ENCODE measurements at regions not wholly inside any gene's neighbourhood (a gene's known extent, or its start where the extent isn't known, plus 50 kb on each side); places are given as distances from the start of the nearest gene placed in this dataset.

DNA sequence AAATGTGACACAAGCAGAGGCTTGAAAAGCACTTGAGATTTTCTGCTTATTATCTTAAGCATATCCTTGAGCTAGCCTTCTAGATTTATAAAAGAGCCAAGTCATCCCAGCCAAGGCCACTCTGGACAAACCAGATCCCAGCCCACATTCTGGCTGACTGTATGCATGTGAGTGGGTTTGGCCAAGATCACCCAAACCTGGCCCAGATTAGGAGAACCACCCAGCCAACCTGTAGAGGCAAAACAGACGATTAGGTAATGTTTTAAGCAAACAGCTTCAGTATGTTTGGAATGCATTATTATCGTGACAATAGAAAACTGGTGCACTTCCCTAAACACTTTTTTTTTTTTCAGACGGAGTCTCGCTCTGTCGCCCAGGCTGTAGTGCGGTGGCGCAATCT is 151.9 kb downstream of the SPATA31D1 start:
- Histone ChIP-seq H3K27ac (no peak overlapping the region), H3K4me1 (no peaks in the 10 kb centered on the region), H3K9me3 (no peaks in the 10 kb centered on the region), H3K36me3 (ENCODE audit: insufficient read depth in 1 of 2, low read depth in 1 of 2) (no peaks in the 10 kb centered on the region), H3K27me3 (ENCODE audit: insufficient read depth in 3 of 3, low read length in 2 of 3) (no peaks in the 10 kb centered on the region), H3K4me3 (no peak overlapping the region)
- ATAC-seq = no peak
- 82 to 95% (median 87%) methylated on average over 7 of the region's 7 CpGs for WGBS, 3 donors
- TF ChIP-seq, protein P1, sequence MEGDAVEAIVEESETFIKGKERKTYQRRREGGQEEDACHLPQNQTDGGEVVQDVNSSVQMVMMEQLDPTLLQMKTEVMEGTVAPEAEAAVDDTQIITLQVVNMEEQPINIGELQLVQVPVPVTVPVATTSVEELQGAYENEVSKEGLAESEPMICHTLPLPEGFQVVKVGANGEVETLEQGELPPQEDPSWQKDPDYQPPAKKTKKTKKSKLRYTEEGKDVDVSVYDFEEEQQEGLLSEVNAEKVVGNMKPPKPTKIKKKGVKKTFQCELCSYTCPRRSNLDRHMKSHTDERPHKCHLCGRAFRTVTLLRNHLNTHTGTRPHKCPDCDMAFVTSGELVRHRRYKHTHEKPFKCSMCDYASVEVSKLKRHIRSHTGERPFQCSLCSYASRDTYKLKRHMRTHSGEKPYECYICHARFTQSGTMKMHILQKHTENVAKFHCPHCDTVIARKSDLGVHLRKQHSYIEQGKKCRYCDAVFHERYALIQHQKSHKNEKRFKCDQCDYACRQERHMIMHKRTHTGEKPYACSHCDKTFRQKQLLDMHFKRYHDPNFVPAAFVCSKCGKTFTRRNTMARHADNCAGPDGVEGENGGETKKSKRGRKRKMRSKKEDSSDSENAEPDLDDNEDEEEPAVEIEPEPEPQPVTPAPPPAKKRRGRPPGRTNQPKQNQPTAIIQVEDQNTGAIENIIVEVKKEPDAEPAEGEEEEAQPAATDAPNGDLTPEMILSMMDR (IDR thresholded peaks at IDR 0.05) = no peak
- intact Hi-C loops (cut with DNase I) = no loop called here
- no peak for DNase-seq

DNA sequence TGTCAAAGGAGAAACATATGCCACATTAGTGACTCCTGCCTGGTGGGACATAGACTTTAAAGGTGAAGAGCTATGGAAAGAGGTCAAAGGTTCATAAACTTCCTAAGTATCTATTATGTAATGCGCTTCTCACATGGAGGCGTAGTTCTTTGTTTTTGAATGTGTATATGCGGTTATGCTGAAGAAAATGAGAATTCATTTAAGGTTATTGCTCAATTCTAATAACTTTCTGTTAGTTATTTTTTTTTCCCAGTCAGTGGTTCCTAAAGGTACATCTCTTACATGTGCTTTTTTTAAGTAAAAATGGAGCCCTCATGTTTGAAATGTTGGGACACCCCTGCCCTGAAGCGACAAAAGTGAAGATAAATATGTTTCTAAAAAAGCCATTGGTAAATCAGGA is 156.2 kb downstream of the SPATA31D1 start:
- Histone ChIP-seq H3K9me3 (no peaks in the 10 kb centered on the region), H3K4me1 (peaks cover 4% of the 10 kb centered on the region), H3K36me3 (ENCODE audit: insufficient read depth in 1 of 2, low read depth in 1 of 2) (no peaks in the 10 kb centered on the region), H3K4me3 (no peak overlapping the region), H3K27ac (no peak overlapping the region), H3K27me3 (ENCODE audit: insufficient read depth in 3 of 3, low read length in 2 of 3) (peaks cover 0 to 3% (median 0%) of the 10 kb centered on the region in 3 donors)
- no peak for ATAC-seq
- no peak for DNase-seq
- intact Hi-C loops (cut with DNase I) = no loop called here
- 98 to 99% (median 98%) methylated on average over 4 of the region's 4 CpGs for WGBS, 3 donors
- TF ChIP-seq, protein P1 (IDR thresholded peaks at IDR 0.05) = no peak

DNA sequence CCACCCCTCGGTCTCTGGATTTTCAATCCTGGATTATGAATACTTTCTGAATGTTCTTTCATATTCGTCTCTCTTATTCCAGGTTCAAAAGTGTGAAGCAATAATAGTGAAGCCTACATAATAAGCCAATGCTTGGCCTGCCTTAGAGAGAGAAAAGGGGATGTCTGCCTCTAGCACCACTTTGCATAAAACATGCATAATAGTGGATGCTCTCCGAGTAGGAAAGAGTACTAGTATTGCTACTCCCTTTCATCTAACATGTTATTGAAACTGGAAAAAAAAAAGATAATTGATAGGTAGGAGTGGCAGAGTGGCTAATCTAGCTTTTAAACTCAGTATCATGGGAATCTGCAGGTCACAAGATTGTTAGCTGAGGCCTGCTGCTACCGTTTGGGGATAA is 158.1 kb downstream of the SPATA31D1 start:
- Histone ChIP-seq H3K27me3 (ENCODE audit: insufficient read depth in 3 of 3, low read length in 2 of 3) (peaks cover 0 to 3% (median 0%) of the 10 kb centered on the region in 3 donors), H3K9me3 (no peaks in the 10 kb centered on the region), H3K4me3 (no peak overlapping the region), H3K27ac (no peak overlapping the region), H3K4me1 (peaks cover 4% of the 10 kb centered on the region), H3K36me3 (ENCODE audit: insufficient read depth in 1 of 2, low read depth in 1 of 2) (no peaks in the 10 kb centered on the region)
- DNase-seq = no peak
- WGBS, 3 donors = 88 to 90% (median 89%) methylated on average over 4 of the region's 4 CpGs
- ATAC-seq = no peak
- TF ChIP-seq, protein P1 (IDR thresholded peaks at IDR 0.05) = no peak
- intact Hi-C loops (cut with DNase I) = no loop called here

DNA sequence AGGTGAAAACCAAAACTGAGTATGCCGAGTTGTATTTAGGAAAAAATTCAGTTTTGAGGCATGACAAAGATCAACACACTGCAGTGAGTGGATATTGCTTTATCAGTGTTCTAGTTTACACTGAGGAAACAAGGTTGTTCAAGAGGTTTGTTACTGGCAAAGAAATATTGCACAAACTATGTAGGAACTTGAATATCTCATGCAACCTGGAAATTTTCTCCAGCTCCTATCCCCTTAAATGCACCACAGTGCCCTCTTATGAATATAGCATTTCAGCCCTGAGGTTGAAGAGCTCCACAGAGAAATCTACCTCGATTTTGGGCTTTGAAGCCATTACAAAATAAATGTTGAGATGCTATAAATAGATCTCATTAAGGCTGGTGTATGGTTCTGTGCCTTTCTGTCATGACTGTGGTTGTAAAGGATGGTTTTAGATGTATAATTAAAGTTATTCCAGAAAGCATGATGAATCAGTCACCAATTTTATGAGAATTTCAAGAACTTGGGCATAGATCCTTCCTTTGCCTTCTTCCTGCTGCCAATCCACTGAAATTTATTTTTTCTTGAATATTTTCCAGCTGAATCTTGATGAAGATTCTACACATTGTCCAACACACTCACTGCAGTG is 159.3 kb downstream of the SPATA31D1 start:
- Histone ChIP-seq H3K4me1 (peaks cover 4% of the 10 kb centered on the region), H3K9me3 (no peaks in the 10 kb centered on the region), H3K27ac (no peak overlapping the region), H3K36me3 (ENCODE audit: insufficient read depth in 1 of 2, low read depth in 1 of 2) (no peaks in the 10 kb centered on the region), H3K27me3 (ENCODE audit: insufficient read depth in 3 of 3, low read length in 2 of 3) (peaks cover 0 to 3% (median 0%) of the 10 kb centered on the region in 3 donors), H3K4me3 (no peak overlapping the region)
- ATAC-seq (no peak), DNase-seq (no peak)
- intact Hi-C loops (cut with DNase I) = no loop called here
- 47 to 69% (median 54%) methylated on average over 2 of the region's 2 CpGs for WGBS, 3 donors
- TF ChIP-seq, protein P1 (IDR thresholded peaks at IDR 0.05) = no peak

DNA sequence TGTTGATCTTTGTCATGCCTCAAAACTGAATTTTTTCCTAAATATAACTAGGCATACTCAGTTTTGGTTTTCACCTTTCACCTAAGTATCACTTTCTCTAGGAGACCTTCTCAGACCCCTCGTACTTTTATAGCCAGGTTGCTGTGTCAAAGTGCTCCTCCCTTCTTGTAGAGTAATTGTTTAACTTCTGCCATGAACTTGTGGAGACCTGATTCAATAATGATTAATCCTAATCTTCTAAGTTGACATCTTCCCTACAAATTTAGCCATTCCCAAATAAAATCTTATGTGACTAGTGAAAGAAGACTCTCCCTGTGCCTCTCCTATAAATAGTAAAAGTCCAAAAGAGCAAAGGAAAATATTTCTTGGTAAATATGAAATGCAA is 159.8 kb downstream of the SPATA31D1 start:
- Histone ChIP-seq H3K36me3 (ENCODE audit: insufficient read depth in 1 of 2, low read depth in 1 of 2) (no peaks in the 10 kb centered on the region), H3K9me3 (no peaks in the 10 kb centered on the region), H3K4me1 (peaks cover 4% of the 10 kb centered on the region), H3K27ac (no peak overlapping the region), H3K27me3 (ENCODE audit: insufficient read depth in 3 of 3, low read length in 2 of 3) (peaks cover 0 to 3% (median 0%) of the 10 kb centered on the region in 3 donors), H3K4me3 (no peak overlapping the region)
- 86 to 100% (median 91%) methylated on average over 1 of the region's 1 CpG for WGBS, 3 donors
- DNase-seq (no peak), ATAC-seq (no peak)
- intact Hi-C loops (cut with DNase I) = no loop called here
- TF ChIP-seq, protein P1 (IDR thresholded peaks at IDR 0.05) = no peak

Measured in psoas muscle (tissue), 7 donors.